H9 (cell line): ENCODE measurements at regions not wholly inside any gene's neighbourhood (a gene's known extent, or its start where the extent isn't known, plus 50 kb on each side); places are given as distances from the start of the nearest gene placed in this dataset.

Source experiments
- DNase-seq: peaks from one replicate; pipeline ENCODE4 v3.0.0-alpha.2; 2017
- H2AFZ ChIP-seq: one replicate; pipeline ENCODE4 v1.6.1; 2013; ENCODE audit warnings: mild to moderate bottlenecking, low read length, control low read depth, moderate library complexity
- H2AK5ac ChIP-seq: 2 replicates; pipeline ENCODE4 v1.6.1; 2013; ENCODE audit warnings: low read length, control low read depth, mixed read lengths; ENCODE audit not compliant: insufficient read length
- H2BK120ac ChIP-seq: one replicate; pipeline ENCODE4 v1.6.1; 2013; ENCODE audit warnings: low read depth, mild to moderate bottlenecking, low read length, control low read depth, inconsistent platforms; ENCODE audit not compliant: poor library complexity, severe bottlenecking
- H2BK12ac ChIP-seq: 2 replicates; pipeline ENCODE4 v1.6.1; 2013; ENCODE audit warnings: low read length, control low read depth, mixed read lengths, low read depth; ENCODE audit not compliant: insufficient read length
- H2BK15ac ChIP-seq: 2 replicates; pipeline ENCODE4 v1.6.1; 2013; ENCODE audit warnings: low read depth, low read length, control low read depth
- H2BK20ac ChIP-seq: one replicate; pipeline ENCODE4 v1.6.1; 2013; ENCODE audit warnings: low read depth, mild to moderate bottlenecking, low read length, control low read depth, inconsistent platforms; ENCODE audit not compliant: poor library complexity, severe bottlenecking
- H2BK5ac ChIP-seq: 2 replicates; pipeline ENCODE4 v1.6.1; 2013; ENCODE audit warnings: low read length, control low read depth, mixed read lengths; ENCODE audit not compliant: insufficient read length
- H3K14ac ChIP-seq: 2 replicates; pipeline ENCODE4 v1.6.1; 2013; ENCODE audit warnings: low read length, control low read depth; ENCODE audit not compliant: insufficient read depth
- H3K18ac ChIP-seq: 2 replicates; pipeline ENCODE4 v1.6.1; 2013; ENCODE audit warnings: low read depth, mild to moderate bottlenecking, mixed read lengths, low read length, control low read depth; ENCODE audit not compliant: insufficient read length
- H3K23ac ChIP-seq: 2 replicates; pipeline ENCODE4 v1.6.1; 2013; ENCODE audit warnings: low read length, control low read depth, mixed read lengths, low read depth; ENCODE audit not compliant: insufficient read length
- H3K23me2 ChIP-seq: 2 replicates; pipeline ENCODE4 v1.6.1; 2013; ENCODE audit warnings: low read depth, mild to moderate bottlenecking, mixed read lengths, low read length, control low read depth; ENCODE audit not compliant: insufficient read length, poor library complexity, severe bottlenecking
- H3K27ac ChIP-seq: 2 replicates; pipeline ENCODE4 v1.5.1; 2013; ENCODE audit warnings: low read length, control low read depth, mixed read lengths, low read depth; ENCODE audit not compliant: insufficient read length
- H3K27me3 ChIP-seq: 2 replicates; pipeline ENCODE4 v1.6.1; 2013; ENCODE audit warnings: low read length, control low read depth, inconsistent platforms; ENCODE audit not compliant: insufficient read depth
- H3K4ac ChIP-seq: 2 replicates; pipeline ENCODE4 v1.6.1; 2013; ENCODE audit warnings: low read depth, mild to moderate bottlenecking, control low read depth, inconsistent platforms, low read length, moderate library complexity
- H3K4me1 ChIP-seq: 2 replicates; pipeline ENCODE4 v1.6.1; 2013; ENCODE audit warnings: low read length, control low read depth, inconsistent platforms; ENCODE audit not compliant: insufficient read depth
- H3K4me2 ChIP-seq: 2 replicates; pipeline ENCODE4 v1.6.1; 2013; ENCODE audit warnings: low read length, control low read depth, mixed read lengths; ENCODE audit not compliant: insufficient read length, insufficient read depth
- H3K56ac ChIP-seq: 2 replicates; pipeline ENCODE4 v1.6.1; 2013; ENCODE audit warnings: low read depth, mild to moderate bottlenecking, mixed read lengths, low read length, control low read depth; ENCODE audit not compliant: insufficient read length
- H3K79me1 ChIP-seq: 2 replicates; pipeline ENCODE4 v1.6.1; 2013; ENCODE audit warnings: low read depth, mild to moderate bottlenecking, moderate library complexity, low read length, control low read depth, inconsistent platforms; ENCODE audit not compliant: insufficient read depth, poor library complexity, severe bottlenecking
- H3K79me2 ChIP-seq: 2 replicates; pipeline ENCODE4 v1.6.1; 2013; ENCODE audit warnings: low read length, control low read depth, inconsistent platforms; ENCODE audit not compliant: insufficient read depth
- H3K9ac ChIP-seq: 2 replicates; pipeline ENCODE4 v1.6.1; 2013; ENCODE audit warnings: low read length, control low read depth, mixed read lengths; ENCODE audit not compliant: insufficient read length; ENCODE audit errors: extremely low read depth
- H3K9me3 ChIP-seq: one replicate; pipeline ENCODE4 v1.6.1; 2013; ENCODE audit warnings: low read depth, low read length, inconsistent platforms; ENCODE audit not compliant: control insufficient read depth
- H3T11ph ChIP-seq: one replicate; pipeline ENCODE4 v1.6.1; 2013; ENCODE audit warnings: mild to moderate bottlenecking, low read length, control low read depth, inconsistent platforms
- H4K20me1 ChIP-seq: one replicate; pipeline ENCODE4 v1.6.1; 2013; ENCODE audit not compliant: control insufficient read depth, insufficient read length, insufficient read depth
- H4K5ac ChIP-seq: 2 replicates; pipeline ENCODE4 v1.6.1; 2013; ENCODE audit warnings: low read depth, mild to moderate bottlenecking, mixed read lengths, low read length, control low read depth; ENCODE audit not compliant: insufficient read length
- H4K8ac ChIP-seq: replicated peaks from 2 replicates; pipeline ENCODE4 v1.6.1; 2013; ENCODE audit warnings: low read length, control low read depth, mixed read lengths, low read depth; ENCODE audit not compliant: insufficient read length
- H4K91ac ChIP-seq: 2 replicates; pipeline ENCODE4 v1.6.1; 2013; ENCODE audit warnings: low read depth, mild to moderate bottlenecking, moderate library complexity, mixed read lengths, low read length, control low read depth; ENCODE audit not compliant: insufficient read length
- H3K27ac Mint-ChIP-seq, 3 experiments: 2 replicates in 2 of 3; 3 replicates in 1 of 3; pipeline ENCODE4 v1.8.0; 2020 to 2021; ENCODE audit warnings: mixed read lengths in 3 of 3, mild to moderate bottlenecking in 1 of 3, moderate library complexity in 1 of 3
- H3K27me3 Mint-ChIP-seq: 2 replicates; pipeline ENCODE4 v1.8.0; 2021; ENCODE audit warnings: low read depth, mild to moderate bottlenecking, moderate library complexity, mixed read lengths
- H3K36me3 Mint-ChIP-seq, 3 experiments: 2 replicates in 2 of 3; 3 replicates in 1 of 3; pipeline ENCODE4 v1.8.0; 2020 to 2021; ENCODE audit warnings: low read depth in 3 of 3, mixed read lengths in 3 of 3; ENCODE audit not compliant: insufficient read depth in 1 of 3
- H3K4me1 Mint-ChIP-seq, 2 experiments: 2 replicates each; pipeline ENCODE4 v1.8.0; 2020; ENCODE audit warnings: mixed read lengths in 2 of 2
- H3K4me3 Mint-ChIP-seq, 2 experiments: 2 replicates in 1 of 2; 3 replicates in 1 of 2; pipeline ENCODE4 v1.8.0; 2020 to 2021; ENCODE audit warnings: mild to moderate bottlenecking in 2 of 2, mixed read lengths in 2 of 2, moderate library complexity in 1 of 2
- H3K9me3 Mint-ChIP-seq, 2 experiments: 2 replicates in 1 of 2; 3 replicates in 1 of 2; pipeline ENCODE4 v1.8.0; 2020; ENCODE audit warnings: mild to moderate bottlenecking in 2 of 2, mixed read lengths in 2 of 2, moderate library complexity in 1 of 2
- WGBS: extraction: QIAGEN DNeasy Blood & Tissue Kit; methylation state at CpG from one replicate; pipeline ENCODE4 v1.1.7; 2013; ENCODE audit warnings: missing lambda C conversion rate, low lambda C conversion rate, mixed read lengths; ENCODE audit not compliant: insufficient read length; ENCODE audit errors: extremely low coverage; 5-methylcytosine and 5-hydroxymethylcytosine counted together
- TF ChIP-seq, protein P1 (sequence below): fragments of 200-600 bp; sonication (generic); conservative IDR thresholded peaks from 3 replicates; pipeline ENCODE4 v1.8.0; 2021; ENCODE audit warnings: antibody characterized with exemption, mild to moderate bottlenecking

GRCh38 chr1:4144349-4144971 lies 244.4 kb upstream of the C1orf174 start:
- H2BK5ac ChIP-seq: no peak overlapping the region
- H3K27me3 Mint-ChIP-seq: no peaks in the 10 kb centered on the region; the same call in 1 of the 2 replicates

More at GRCh38 chr1:4144349-4144971, 244.4 kb upstream of the C1orf174 start:
- no peaks in the 10 kb centered on the region for H3K9me3 ChIP-seq
- H4K20me1 ChIP-seq: no peaks in the 10 kb centered on the region
- no peak overlapping the region for H2BK20ac ChIP-seq
- H3K14ac ChIP-seq: no peak overlapping the region
- no peak overlapping the region for H3K56ac ChIP-seq
- no peaks in the 10 kb centered on the region for H3K4me1 Mint-ChIP-seq
- H3K36me3 Mint-ChIP-seq: no peaks in the 10 kb centered on the region
- no peaks in the 10 kb centered on the region for H3K4me1 ChIP-seq
- H3K18ac ChIP-seq: no peak overlapping the region
- H2BK120ac ChIP-seq: no peak overlapping the region
- no peak overlapping the region for H3K4me3 Mint-ChIP-seq
- H3K23ac ChIP-seq: no peak overlapping the region
- WGBS: 100% methylated on average over 3 of the region's 6 CpGs
- H2BK12ac ChIP-seq: no peak overlapping the region
- H3K4me2 ChIP-seq: no peak overlapping the region
- H3K9ac ChIP-seq: no peak overlapping the region
- no peak overlapping the region for H2AK5ac ChIP-seq
- no peaks in the 10 kb centered on the region for H3K27me3 ChIP-seq
- TF ChIP-seq, protein P1, sequence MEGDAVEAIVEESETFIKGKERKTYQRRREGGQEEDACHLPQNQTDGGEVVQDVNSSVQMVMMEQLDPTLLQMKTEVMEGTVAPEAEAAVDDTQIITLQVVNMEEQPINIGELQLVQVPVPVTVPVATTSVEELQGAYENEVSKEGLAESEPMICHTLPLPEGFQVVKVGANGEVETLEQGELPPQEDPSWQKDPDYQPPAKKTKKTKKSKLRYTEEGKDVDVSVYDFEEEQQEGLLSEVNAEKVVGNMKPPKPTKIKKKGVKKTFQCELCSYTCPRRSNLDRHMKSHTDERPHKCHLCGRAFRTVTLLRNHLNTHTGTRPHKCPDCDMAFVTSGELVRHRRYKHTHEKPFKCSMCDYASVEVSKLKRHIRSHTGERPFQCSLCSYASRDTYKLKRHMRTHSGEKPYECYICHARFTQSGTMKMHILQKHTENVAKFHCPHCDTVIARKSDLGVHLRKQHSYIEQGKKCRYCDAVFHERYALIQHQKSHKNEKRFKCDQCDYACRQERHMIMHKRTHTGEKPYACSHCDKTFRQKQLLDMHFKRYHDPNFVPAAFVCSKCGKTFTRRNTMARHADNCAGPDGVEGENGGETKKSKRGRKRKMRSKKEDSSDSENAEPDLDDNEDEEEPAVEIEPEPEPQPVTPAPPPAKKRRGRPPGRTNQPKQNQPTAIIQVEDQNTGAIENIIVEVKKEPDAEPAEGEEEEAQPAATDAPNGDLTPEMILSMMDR: no peak
- H4K5ac ChIP-seq: no peak overlapping the region
- no peak for DNase-seq
- H3K4ac ChIP-seq: no peak overlapping the region
- H4K91ac ChIP-seq: no peak overlapping the region
- no peak overlapping the region for H4K8ac ChIP-seq
- no peaks in the 10 kb centered on the region for H3K23me2 ChIP-seq
- no peak overlapping the region for H2BK15ac ChIP-seq
- H3K9me3 Mint-ChIP-seq: no peaks in the 10 kb centered on the region; a peak in 1 of 5 replicates
- H3K27ac ChIP-seq: no peak overlapping the region
- H3K79me2 ChIP-seq: no peaks in the 10 kb centered on the region
- H2AFZ ChIP-seq: no peak overlapping the region
- no peak overlapping the region for H3K27ac Mint-ChIP-seq
- H3K79me1 ChIP-seq: no peaks in the 10 kb centered on the region
- no peak overlapping the region for H3T11ph ChIP-seq
